Natural killer cell treated with Interleukin-12 subunit alpha and Interleukin-12 subunit beta and Interleukin-15 and Interleukin-18, amount 100 ng/mL, for 72 hours (primary cell): ENCODE measurements at regions not wholly inside any gene's neighbourhood (a gene's known extent, or its start where the extent isn't known, plus 50 kb on each side); places are given as distances from the start of the nearest gene placed in this dataset.
A peak's percentile ranks its signal among the peaks of the same experiment; 100 is the strongest.

Source experiments
- ATAC-seq, 2 donors: fragments of 150-1000 bp; cut with Tn5 transposase in 1 of 2; sonication (Bioruptor Pico), chemical (Tn5 transposase) in 1 of 2; 2 replicates each; pipeline ENCODE4 v1.10.0; 2021
- DNase-seq: peaks from one replicate; pipeline ENCODE4 v3.0.0; 2022; ENCODE audit warnings: low spot score
- H3K27ac Mint-ChIP-seq, 2 donors: 1 replicate in 1 of 2; 2 replicates in 1 of 2; pipeline ENCODE4 v1.8.0; 2022; ENCODE audit warnings: mixed read lengths in 2 of 2, mild to moderate bottlenecking in 1 of 2, moderate library complexity in 1 of 2
- H3K27me3 Mint-ChIP-seq, 2 donors: 1 replicate in 1 of 2; 2 replicates in 1 of 2; pipeline ENCODE4 v1.8.0; 2022; ENCODE audit warnings: mixed read lengths in 2 of 2
- H3K36me3 Mint-ChIP-seq: one replicate; pipeline ENCODE4 v1.8.0; 2022; ENCODE audit warnings: mixed read lengths
- H3K4me1 Mint-ChIP-seq, 2 donors: 1 replicate in 1 of 2; 2 replicates in 1 of 2; pipeline ENCODE4 v1.8.0; 2022; ENCODE audit warnings: low read depth in 2 of 2, mixed read lengths in 2 of 2, mild to moderate bottlenecking in 1 of 2
- H3K4me3 Mint-ChIP-seq: one replicate; pipeline ENCODE4 v1.8.0; 2022; ENCODE audit warnings: mixed read lengths
- H3K9me3 Mint-ChIP-seq: 2 replicates; pipeline ENCODE4 v1.8.0; 2022; ENCODE audit warnings: mixed read lengths

DNA sequence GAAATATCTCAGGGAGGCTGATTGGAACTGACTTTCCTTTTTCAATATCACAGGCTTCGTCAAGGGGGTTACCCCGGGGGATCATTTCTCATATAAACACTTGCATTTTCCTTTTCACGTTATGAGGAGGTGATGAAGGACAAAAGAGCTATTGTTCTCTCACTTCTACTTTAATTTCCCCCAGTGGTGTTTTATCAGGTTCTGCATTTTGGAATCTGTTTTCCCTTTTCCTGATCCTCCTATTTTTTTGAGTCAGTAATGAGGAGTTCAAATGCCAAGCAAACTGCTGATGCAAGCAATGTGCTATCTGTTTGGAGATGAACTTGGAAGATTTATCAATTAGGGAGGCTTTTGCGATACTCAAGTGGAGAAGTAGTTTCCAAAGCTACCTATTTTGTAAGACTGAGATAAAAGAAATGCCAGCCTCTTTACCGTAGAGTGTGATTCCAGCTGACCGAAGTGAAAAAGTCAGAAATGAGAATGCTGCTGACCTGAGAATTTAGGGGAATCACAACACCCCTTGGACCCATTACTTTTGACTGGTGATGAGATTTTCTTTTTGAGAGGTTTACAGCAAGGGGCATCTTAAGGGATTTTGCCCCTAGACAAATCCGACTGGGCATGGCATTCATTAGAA, 556.0 kb downstream of the RNF144A start:
- DNase-seq (no peak), ATAC-seq (peak in 1 of 2 donors; percentile 58)
- H3K4me3 Mint-ChIP-seq = peak overlapping the region; percentile 63
- H3K36me3 Mint-ChIP-seq = peaks cover 4% of the 10 kb centered on the region
- H3K9me3 Mint-ChIP-seq = peaks cover 3% of the 10 kb centered on the region
- H3K27me3 Mint-ChIP-seq = no peaks in the 10 kb centered on the region
- peaks cover 29 to 45% of the 10 kb centered on the region in 2 donors for H3K4me1 Mint-ChIP-seq
- H3K27ac Mint-ChIP-seq = peak overlapping the region; percentile 58 to 77

DNA sequence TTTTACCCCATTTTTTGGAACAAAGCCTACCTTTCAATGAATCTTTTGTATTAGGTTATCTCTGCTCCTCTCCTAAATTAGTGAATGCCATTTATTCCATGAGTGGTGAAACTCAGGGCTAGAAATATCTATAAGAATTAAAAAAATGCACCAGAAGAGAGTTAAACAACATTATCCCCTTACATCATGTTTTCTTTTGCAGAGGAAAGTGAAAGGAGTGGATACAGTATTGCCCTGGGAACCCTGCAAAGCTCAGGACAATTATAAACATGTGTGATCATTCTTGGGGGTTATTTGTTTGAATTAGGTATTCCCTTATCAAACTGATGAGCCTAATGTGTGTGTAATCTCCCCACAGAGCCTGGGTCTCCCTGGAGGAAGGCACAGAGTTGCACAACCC, 559.2 kb downstream of the RNF144A start:
- H3K27ac Mint-ChIP-seq = no peak overlapping the region
- peaks cover 6% of the 10 kb centered on the region for H3K36me3 Mint-ChIP-seq
- ATAC-seq (no peak), DNase-seq (no peak)
- H3K9me3 Mint-ChIP-seq = peaks cover 4% of the 10 kb centered on the region
- H3K27me3 Mint-ChIP-seq = no peaks in the 10 kb centered on the region
- peaks cover 17 to 20% of the 10 kb centered on the region in 2 donors for H3K4me1 Mint-ChIP-seq
- no peak overlapping the region for H3K4me3 Mint-ChIP-seq

DNA sequence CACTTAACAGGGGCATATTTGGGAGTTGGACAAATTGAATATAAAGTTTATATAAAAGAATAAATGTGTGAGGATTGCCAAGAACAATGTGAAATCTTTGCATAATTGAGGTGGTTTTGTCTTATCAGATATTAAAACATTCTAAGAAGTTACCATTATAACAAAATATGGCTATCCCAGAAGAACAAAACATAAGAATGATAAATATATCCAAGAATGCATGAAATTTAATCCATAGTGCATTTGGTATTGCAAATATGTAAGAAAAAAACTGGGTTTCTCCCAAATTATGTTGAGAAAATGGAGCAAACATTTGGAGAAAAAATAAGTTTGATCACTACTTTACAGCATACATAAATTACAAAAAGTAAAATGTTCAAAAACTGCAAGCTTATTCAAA, 562.4 kb downstream of the RNF144A start:
- Mint-ChIP-seq H3K9me3 (peaks cover 6% of the 10 kb centered on the region), H3K27ac (no peak overlapping the region), H3K36me3 (peaks cover 18% of the 10 kb centered on the region), H3K4me1 (peaks cover 7% of the 10 kb centered on the region in 2 donors), H3K4me3 (no peak overlapping the region), H3K27me3 (no peaks in the 10 kb centered on the region)
- ATAC-seq = no peak
- no peak for DNase-seq

GRCh38 chr2:7480431-7480830, 563.2 kb downstream of the RNF144A start:
- Mint-ChIP-seq H3K4me3 (no peak overlapping the region), H3K27me3 (no peaks in the 10 kb centered on the region), H3K9me3 (peaks cover 3% of the 10 kb centered on the region), H3K36me3 (peaks cover 18% of the 10 kb centered on the region), H3K27ac (no peak overlapping the region), H3K4me1 (peaks cover 4 to 7% of the 10 kb centered on the region in 2 donors)
- DNase-seq (no peak), ATAC-seq (no peak)

- Mint-ChIP-seq H3K4me3 (no peak overlapping the region), H3K36me3 (peaks cover 10% of the 10 kb centered on the region), H3K27ac (peak overlapping the region in 1 of 2 donors; percentile 65), H3K27me3 (no peaks in the 10 kb centered on the region), H3K9me3 (peaks cover 4% of the 10 kb centered on the region), H3K4me1 (peaks cover 6% of the 10 kb centered on the region in 2 donors)
- no peak for DNase-seq
- ATAC-seq = no peak
Observed at GRCh38 chr2:7490672-7491071, 573.5 kb downstream of the RNF144A start.

GRCh38 chr2:7492719-7493118, 575.5 kb downstream of the RNF144A start:
- peaks cover 9% of the 10 kb centered on the region for H3K36me3 Mint-ChIP-seq
- ATAC-seq = no peak
- peaks cover 3% of the 10 kb centered on the region for H3K9me3 Mint-ChIP-seq
- no peak overlapping the region for H3K27ac Mint-ChIP-seq
- no peak for DNase-seq
- H3K4me3 Mint-ChIP-seq = no peak overlapping the region
- no peaks in the 10 kb centered on the region for H3K27me3 Mint-ChIP-seq
- H3K4me1 Mint-ChIP-seq = peaks cover 17 to 19% of the 10 kb centered on the region in 2 donors

DNA sequence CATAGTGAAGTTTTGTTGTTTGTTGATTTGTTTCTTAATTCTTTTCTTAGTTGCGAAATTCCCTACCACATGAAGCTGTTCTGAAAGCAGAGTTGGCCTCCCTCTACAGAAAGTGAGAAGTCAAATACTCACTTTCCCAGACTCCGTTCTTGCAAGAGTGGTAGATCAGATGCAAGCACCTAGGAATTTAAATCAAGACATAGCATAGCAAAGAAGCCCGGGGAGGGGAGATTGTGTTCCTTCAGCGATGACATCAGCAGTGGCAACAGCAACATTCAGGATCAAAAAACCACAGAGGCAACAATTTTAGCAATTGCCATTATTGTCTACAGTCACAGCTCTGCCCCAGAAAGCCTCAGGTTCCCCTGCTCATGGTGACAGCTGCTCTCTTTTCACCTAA, 580.0 kb downstream of the RNF144A start:
- peak; percentile 66 to 88 for ATAC-seq
- Mint-ChIP-seq H3K9me3 (no peaks in the 10 kb centered on the region), H3K4me1 (peaks cover 27 to 35% of the 10 kb centered on the region in 2 donors), H3K27ac (peak overlapping the region in 1 of 2 donors; percentile 63), H3K4me3 (peak overlapping the region; percentile 60), H3K27me3 (no peaks in the 10 kb centered on the region), H3K36me3 (peaks cover 10% of the 10 kb centered on the region)
- DNase-seq = peak; percentile 61

DNA sequence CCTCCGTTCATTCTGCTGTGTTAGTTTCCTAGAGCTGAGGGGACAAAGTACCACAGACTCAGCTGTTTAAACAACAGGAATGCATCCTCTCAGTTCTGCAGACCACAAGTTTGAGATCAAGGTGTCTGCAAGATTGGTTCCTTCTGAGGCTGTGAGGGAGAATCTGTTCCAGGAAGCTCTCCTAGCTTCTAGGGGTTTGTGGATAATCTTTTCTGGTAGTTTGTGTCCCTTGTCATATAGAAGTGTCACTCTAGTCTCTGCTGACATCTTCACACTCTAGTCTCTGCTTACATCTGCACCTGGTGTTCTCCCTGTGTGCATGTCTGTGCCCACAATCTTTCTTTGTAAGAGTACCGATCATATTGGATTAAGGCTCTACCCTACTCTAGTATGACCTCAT, 581.8 kb downstream of the RNF144A start:
- Mint-ChIP-seq H3K36me3 (peaks cover 7% of the 10 kb centered on the region), H3K4me1 (peaks cover 32 to 35% of the 10 kb centered on the region in 2 donors), H3K27ac (no peak overlapping the region), H3K4me3 (no peak overlapping the region), H3K9me3 (no peaks in the 10 kb centered on the region), H3K27me3 (no peaks in the 10 kb centered on the region)
- DNase-seq (no peak), ATAC-seq (no peak)

- Mint-ChIP-seq H3K27me3 (peaks cover 0 to 4% of the 10 kb centered on the region in 2 donors), H3K36me3 (peaks cover 7% of the 10 kb centered on the region), H3K4me1 (peaks cover 23 to 24% of the 10 kb centered on the region in 2 donors), H3K27ac (peak overlapping the region in 1 of 2 donors; percentile 41), H3K4me3 (no peak overlapping the region), H3K9me3 (peaks cover 4% of the 10 kb centered on the region)
- no peak for ATAC-seq
- DNase-seq = no peak
Observed at GRCh38 chr2:7502336-7502735, 585.1 kb downstream of the RNF144A start.

DNA sequence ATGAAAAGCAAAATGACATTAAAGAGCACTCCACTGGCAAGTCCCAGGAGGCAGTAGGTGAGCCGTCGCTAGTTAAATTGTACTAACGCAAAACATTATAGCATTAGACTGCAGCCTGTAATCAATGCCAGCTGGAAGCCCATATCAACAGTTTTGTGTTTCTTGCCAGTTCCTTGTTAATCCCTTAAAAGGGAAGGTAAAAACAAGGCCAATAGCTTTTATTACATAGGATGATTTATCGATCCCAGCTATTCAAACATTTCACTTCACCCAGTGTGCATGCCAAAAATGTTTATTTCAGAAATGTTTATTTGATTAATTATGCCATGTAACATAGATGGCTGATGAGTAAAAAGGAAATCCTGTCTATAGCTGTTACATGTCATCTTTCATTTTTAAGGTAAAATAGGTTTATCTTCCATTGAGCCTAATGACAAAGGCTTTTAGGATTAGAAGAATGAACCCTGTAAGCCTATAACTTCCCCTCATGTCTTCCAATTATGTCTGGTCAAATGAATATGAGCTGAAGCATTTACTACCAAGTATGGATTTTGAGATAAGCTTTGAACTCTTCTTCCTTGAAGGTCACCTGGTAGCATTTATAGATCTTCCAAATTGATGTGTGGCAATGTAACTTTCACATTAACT, 591.2 kb downstream of the RNF144A start:
- Mint-ChIP-seq H3K36me3 (no peaks in the 10 kb centered on the region), H3K9me3 (peaks cover 4% of the 10 kb centered on the region), H3K27ac (peak overlapping the region in 1 of 2 donors; percentile 34), H3K4me1 (peaks cover 3 to 7% of the 10 kb centered on the region in 2 donors), H3K4me3 (no peak overlapping the region), H3K27me3 (peaks cover 0 to 4% of the 10 kb centered on the region in 2 donors)
- ATAC-seq (no peak), DNase-seq (no peak)

DNA sequence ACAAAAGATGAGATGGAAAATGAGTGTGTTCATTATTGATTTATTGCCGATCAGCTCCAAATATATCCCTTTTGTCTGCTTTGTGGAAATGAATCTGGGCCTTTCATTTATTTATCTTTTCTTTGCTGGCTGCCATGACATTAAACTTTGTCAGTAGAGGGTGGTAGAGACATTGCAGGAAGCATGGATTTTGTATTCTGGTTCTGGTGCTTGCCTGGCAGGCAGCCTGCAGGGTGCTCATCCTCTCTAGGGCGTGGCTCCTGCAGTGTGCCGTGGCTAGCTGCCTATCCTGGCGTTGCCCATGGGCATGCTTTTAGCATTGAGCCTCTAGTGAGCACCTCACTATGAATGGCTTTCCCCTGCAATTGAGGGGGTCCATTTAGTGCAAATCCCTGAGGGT, 593.1 kb downstream of the RNF144A start:
- ATAC-seq (no peak), DNase-seq (no peak)
- Mint-ChIP-seq H3K4me3 (no peak overlapping the region), H3K27me3 (peaks cover 0 to 1% of the 10 kb centered on the region in 2 donors), H3K36me3 (no peaks in the 10 kb centered on the region), H3K4me1 (peaks cover 10 to 12% of the 10 kb centered on the region in 2 donors), H3K9me3 (peaks cover under 1% of the 10 kb centered on the region), H3K27ac (no peak overlapping the region)

DNA sequence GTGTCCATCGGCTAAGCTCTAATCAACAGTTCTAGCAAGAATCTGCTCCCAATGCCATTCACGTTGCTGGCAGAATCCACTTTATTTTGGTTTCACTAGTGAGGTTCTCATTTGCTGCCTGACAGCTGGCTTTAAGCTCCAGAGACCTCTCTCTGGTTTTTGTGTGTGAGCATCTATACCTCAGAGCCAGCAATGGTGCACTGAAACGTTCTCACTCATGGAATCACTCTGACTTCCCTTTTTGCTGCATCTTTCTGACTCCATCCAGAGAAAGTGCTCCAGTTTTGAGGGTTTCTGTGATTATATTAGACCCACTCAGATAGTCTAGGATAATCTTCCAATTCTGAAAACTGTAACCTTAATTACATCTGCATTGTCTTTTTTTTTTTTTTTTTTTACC, 596.6 kb downstream of the RNF144A start:
- H3K27ac Mint-ChIP-seq = no peak overlapping the region
- H3K4me1 Mint-ChIP-seq = peaks cover 27 to 45% of the 10 kb centered on the region in 2 donors
- H3K4me3 Mint-ChIP-seq = no peak overlapping the region
- peaks cover 0 to under 1% of the 10 kb centered on the region in 2 donors for H3K27me3 Mint-ChIP-seq
- peaks cover 14% of the 10 kb centered on the region for H3K36me3 Mint-ChIP-seq
- ATAC-seq = no peak
- no peaks in the 10 kb centered on the region for H3K9me3 Mint-ChIP-seq
- no peak for DNase-seq

GRCh38 chr2:7515327-7515726, 598.1 kb downstream of the RNF144A start:
- peak overlapping the region; percentile 29 for H3K4me3 Mint-ChIP-seq
- no peak for ATAC-seq
- H3K9me3 Mint-ChIP-seq = no peaks in the 10 kb centered on the region
- peaks cover 16% of the 10 kb centered on the region for H3K36me3 Mint-ChIP-seq
- DNase-seq = no peak
- H3K27ac Mint-ChIP-seq = peak overlapping the region; percentile 70 to 88
- H3K4me1 Mint-ChIP-seq = peaks cover 24 to 48% of the 10 kb centered on the region in 2 donors
- peaks cover 0 to 3% of the 10 kb centered on the region in 2 donors for H3K27me3 Mint-ChIP-seq

GRCh38 chr2:7516484-7517063, 599.4 kb downstream of the RNF144A start:
- Mint-ChIP-seq H3K36me3 (peaks cover 16% of the 10 kb centered on the region), H3K4me3 (peak overlapping the region; percentile 25), H3K9me3 (peaks cover 3% of the 10 kb centered on the region), H3K27ac (peak overlapping the region; percentile 80 to 88), H3K4me1 (peaks cover 27 to 53% of the 10 kb centered on the region in 2 donors), H3K27me3 (peaks cover 0 to 6% of the 10 kb centered on the region in 2 donors)
- DNase-seq (no peak), ATAC-seq (peak in 1 of 2 donors; percentile 50)
